ENCODE measurements at regions not wholly inside any gene's neighbourhood (a gene's known extent, or its start where the extent isn't known, plus 50 kb on each side); places are given as distances from the start of the nearest gene placed in this dataset.

DNA sequence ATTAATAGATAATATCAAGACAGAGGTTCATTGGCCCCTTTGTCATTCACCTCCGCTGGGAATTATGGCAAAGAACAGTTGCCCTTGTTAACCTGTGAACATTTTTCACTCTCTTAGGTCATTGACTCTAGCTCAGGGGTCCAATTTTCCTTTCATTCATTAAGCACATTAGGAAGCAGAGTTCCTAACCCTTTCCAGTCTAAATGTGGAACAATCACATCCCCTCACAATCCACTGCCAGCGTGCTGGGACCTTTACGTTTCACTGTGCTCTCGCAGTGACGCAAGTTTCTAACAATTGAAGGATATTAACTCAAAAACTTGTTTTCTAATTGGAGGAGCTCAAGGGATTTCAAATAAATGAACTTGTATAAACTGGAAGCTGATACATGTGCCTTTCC, 79.3 kb upstream of the MEOX2 start:
- H3K27ac ChIP-seq (ENCODE audit: low read length), result no peak overlapping the region
- no peaks in the 10 kb centered on the region for H3K9me3 ChIP-seq (replicated peaks; ENCODE audit: insufficient read depth, low read length)
- no peak for DNase-seq
- no peak overlapping the region for H3K9ac ChIP-seq (ENCODE audit: low read length)
- H3K4me2 ChIP-seq (ENCODE audit: low read depth, low read length), result no peak overlapping the region
- H3K4me1 ChIP-seq (ENCODE audit: low read length), result no peaks in the 10 kb centered on the region
- no peaks in the 10 kb centered on the region for H4K20me1 ChIP-seq (ENCODE audit: insufficient read depth, low read length)
- TF ChIP-seq EZH2phosphoT487 (IDR thresholded peaks at IDR 0.05; ENCODE audit: low read length) (no peak), EZH2 (optimal IDR thresholded peaks at IDR 0.05; ENCODE audit: low read depth, low read length) (no peak)
- TF ChIP-seq, protein P1, sequence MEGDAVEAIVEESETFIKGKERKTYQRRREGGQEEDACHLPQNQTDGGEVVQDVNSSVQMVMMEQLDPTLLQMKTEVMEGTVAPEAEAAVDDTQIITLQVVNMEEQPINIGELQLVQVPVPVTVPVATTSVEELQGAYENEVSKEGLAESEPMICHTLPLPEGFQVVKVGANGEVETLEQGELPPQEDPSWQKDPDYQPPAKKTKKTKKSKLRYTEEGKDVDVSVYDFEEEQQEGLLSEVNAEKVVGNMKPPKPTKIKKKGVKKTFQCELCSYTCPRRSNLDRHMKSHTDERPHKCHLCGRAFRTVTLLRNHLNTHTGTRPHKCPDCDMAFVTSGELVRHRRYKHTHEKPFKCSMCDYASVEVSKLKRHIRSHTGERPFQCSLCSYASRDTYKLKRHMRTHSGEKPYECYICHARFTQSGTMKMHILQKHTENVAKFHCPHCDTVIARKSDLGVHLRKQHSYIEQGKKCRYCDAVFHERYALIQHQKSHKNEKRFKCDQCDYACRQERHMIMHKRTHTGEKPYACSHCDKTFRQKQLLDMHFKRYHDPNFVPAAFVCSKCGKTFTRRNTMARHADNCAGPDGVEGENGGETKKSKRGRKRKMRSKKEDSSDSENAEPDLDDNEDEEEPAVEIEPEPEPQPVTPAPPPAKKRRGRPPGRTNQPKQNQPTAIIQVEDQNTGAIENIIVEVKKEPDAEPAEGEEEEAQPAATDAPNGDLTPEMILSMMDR (IDR thresholded peaks at IDR 0.05; ENCODE audit: low read length), result no peak
- no peaks in the 10 kb centered on the region for H3F3A ChIP-seq (ENCODE audit: insufficient read depth, low read length)
- H2AFZ ChIP-seq (ENCODE audit: low read length), result no peak overlapping the region
- H3K27me3 ChIP-seq (replicated peaks; ENCODE audit: insufficient read depth, low read length), result no peaks in the 10 kb centered on the region
- H3K4me3 ChIP-seq (ENCODE audit: low read length), result no peak overlapping the region
- no peaks in the 10 kb centered on the region for H3K36me3 ChIP-seq (replicated peaks; ENCODE audit: insufficient read depth, low read length)
- no peaks in the 10 kb centered on the region for H3K79me2 ChIP-seq (ENCODE audit: low read length)
- no peaks in the 10 kb centered on the region for H3K9me2 ChIP-seq (replicated peaks; ENCODE audit: insufficient read depth, low read length)

DNA sequence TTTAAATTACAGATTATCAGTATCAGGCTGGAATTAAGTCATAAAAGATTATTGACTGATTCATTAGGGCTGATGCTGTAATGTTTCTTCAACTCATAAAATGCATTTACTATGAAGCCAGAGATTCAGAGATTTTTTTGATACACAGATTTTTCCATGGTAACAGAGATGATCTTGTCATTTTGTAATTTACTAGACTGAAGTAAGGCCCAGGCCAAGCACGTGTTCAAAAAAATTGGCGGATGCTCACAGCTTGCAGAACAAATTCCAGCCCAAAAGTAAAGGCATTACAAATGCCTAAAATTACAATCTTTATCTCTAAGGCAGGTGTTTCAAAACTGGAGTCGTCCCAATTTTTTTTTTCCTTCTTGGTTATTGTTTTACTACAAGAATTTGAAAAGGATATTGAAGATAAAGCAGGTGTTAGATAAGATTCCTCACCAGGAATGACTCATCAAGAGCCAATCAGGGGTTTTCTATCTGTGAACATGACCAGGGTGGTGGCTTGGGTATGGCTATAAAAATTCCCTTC, 78.4 kb upstream of the MEOX2 start:
- H3K4me1 ChIP-seq (ENCODE audit: low read length), result no peaks in the 10 kb centered on the region
- no peaks in the 10 kb centered on the region for H3K27me3 ChIP-seq (replicated peaks; ENCODE audit: insufficient read depth, low read length)
- no peaks in the 10 kb centered on the region for H4K20me1 ChIP-seq (ENCODE audit: insufficient read depth, low read length)
- no peak for DNase-seq
- H3F3A ChIP-seq (ENCODE audit: insufficient read depth, low read length), result no peaks in the 10 kb centered on the region
- no peak overlapping the region for H3K4me3 ChIP-seq (ENCODE audit: low read length)
- TF ChIP-seq EZH2phosphoT487 (IDR thresholded peaks at IDR 0.05; ENCODE audit: low read length), result no peak
- no peaks in the 10 kb centered on the region for H3K79me2 ChIP-seq (ENCODE audit: low read length)
- H3K36me3 ChIP-seq (replicated peaks; ENCODE audit: insufficient read depth, low read length), result no peaks in the 10 kb centered on the region
- no peak overlapping the region for H3K4me2 ChIP-seq (ENCODE audit: low read depth, low read length)
- H3K27ac ChIP-seq (ENCODE audit: low read length), result no peak overlapping the region
- H3K9ac ChIP-seq (ENCODE audit: low read length), result no peak overlapping the region
- no peaks in the 10 kb centered on the region for H3K9me2 ChIP-seq (replicated peaks; ENCODE audit: insufficient read depth, low read length)
- no peak overlapping the region for H2AFZ ChIP-seq (ENCODE audit: low read length)
- no peaks in the 10 kb centered on the region for H3K9me3 ChIP-seq (replicated peaks; ENCODE audit: insufficient read depth, low read length)

DNA sequence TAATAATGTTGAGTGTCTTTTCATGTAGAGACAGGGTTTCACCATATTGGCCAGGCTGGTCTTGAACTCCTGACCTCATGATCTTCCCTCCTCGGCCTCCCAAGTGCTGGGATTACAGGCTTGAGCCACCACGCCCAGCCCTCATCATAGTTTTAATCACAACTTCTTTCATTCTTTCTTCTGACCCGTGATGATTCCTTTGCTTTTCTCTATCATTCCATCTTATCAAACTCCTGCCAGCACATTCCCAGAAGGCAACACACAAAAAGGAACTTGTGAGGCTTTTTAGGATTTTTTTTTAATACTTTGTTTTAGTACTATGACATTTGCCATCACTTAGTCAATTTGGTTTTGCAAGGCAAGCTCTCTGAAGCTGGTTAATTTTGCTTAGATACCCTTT, 77.5 kb upstream of the MEOX2 start:
- Histone ChIP-seq H3K4me3 (ENCODE audit: low read length) (no peak overlapping the region), H4K20me1 (ENCODE audit: insufficient read depth, low read length) (no peaks in the 10 kb centered on the region), H3K79me2 (ENCODE audit: low read length) (no peaks in the 10 kb centered on the region), H3K9me3 (replicated peaks; ENCODE audit: insufficient read depth, low read length) (no peaks in the 10 kb centered on the region), H2AFZ (ENCODE audit: low read length) (no peak overlapping the region), H3K27me3 (replicated peaks; ENCODE audit: insufficient read depth, low read length) (no peaks in the 10 kb centered on the region), H3K27ac (ENCODE audit: low read length) (no peak overlapping the region), H3K9me2 (replicated peaks; ENCODE audit: insufficient read depth, low read length) (no peaks in the 10 kb centered on the region), H3K36me3 (replicated peaks; ENCODE audit: insufficient read depth, low read length) (no peaks in the 10 kb centered on the region), H3K9ac (ENCODE audit: low read length) (no peak overlapping the region), H3K4me1 (ENCODE audit: low read length) (no peaks in the 10 kb centered on the region), H3K4me2 (ENCODE audit: low read depth, low read length) (no peak overlapping the region), H3F3A (ENCODE audit: insufficient read depth, low read length) (no peaks in the 10 kb centered on the region)
- TF ChIP-seq, protein P1 (IDR thresholded peaks at IDR 0.05; ENCODE audit: low read length), result no peak
- DNase-seq, result no peak

DNA sequence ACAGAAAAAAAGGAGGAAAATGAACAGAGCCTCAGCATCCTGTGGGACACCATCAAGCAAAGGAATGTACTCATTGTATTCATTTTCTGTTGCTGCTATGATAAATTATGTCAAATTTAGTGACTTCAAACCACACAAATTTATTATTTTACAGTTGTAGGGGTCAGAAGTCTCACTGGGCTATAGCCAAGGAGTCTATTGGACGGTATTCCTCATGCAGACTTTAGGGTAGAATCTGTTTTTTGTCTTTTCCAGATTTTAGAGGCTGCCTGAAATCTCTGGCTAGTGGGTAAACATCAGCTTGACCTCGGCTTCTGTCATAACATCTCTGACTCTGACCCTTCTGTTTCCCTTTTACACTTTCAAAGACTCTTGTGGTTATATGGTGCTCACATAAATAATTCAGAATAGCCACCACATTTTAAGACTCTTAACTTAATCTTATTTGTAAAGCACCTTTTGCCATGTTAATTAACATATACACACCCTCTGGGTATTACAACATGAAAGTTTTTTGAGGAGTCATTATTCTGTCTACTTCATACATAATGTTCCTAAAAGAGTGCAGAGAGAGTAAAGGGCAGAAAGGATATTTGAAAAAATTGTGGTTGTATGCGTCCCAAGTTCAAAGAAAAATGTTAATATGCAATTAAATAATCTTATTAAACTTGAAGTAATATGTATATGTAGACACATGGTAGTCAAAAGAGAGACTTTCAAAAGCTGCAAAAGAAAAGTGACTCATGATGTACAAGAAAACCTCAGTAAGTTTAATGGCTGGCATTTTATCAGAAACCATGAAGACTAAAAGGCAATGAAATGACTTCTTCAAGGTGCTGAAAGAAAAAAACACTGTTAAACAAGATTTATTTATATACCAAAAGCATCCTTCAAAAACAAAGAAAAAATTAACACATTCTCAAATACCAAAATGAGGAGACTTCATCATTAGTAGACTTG, 70.8 kb upstream of the MEOX2 start:
- H3K4me1 ChIP-seq (ENCODE audit: low read length), result no peaks in the 10 kb centered on the region
- H3K27me3 ChIP-seq (replicated peaks; ENCODE audit: insufficient read depth, low read length), result no peaks in the 10 kb centered on the region
- no peak overlapping the region for H3K4me2 ChIP-seq (ENCODE audit: low read depth, low read length)
- no peaks in the 10 kb centered on the region for H4K20me1 ChIP-seq (ENCODE audit: insufficient read depth, low read length)
- DNase-seq, result no peak
- H2AFZ ChIP-seq (ENCODE audit: low read length), result no peak overlapping the region
- no peaks in the 10 kb centered on the region for H3K9me2 ChIP-seq (replicated peaks; ENCODE audit: insufficient read depth, low read length)
- no peaks in the 10 kb centered on the region for H3K79me2 ChIP-seq (ENCODE audit: low read length)
- no peak overlapping the region for H3K4me3 ChIP-seq (ENCODE audit: low read length)
- no peaks in the 10 kb centered on the region for H3K36me3 ChIP-seq (replicated peaks; ENCODE audit: insufficient read depth, low read length)
- no peaks in the 10 kb centered on the region for H3K9me3 ChIP-seq (replicated peaks; ENCODE audit: insufficient read depth, low read length)
- H3F3A ChIP-seq (ENCODE audit: insufficient read depth, low read length), result no peaks in the 10 kb centered on the region
- TF ChIP-seq, protein P1 (IDR thresholded peaks at IDR 0.05; ENCODE audit: low read length), result no peak
- TF ChIP-seq EZH2 (optimal IDR thresholded peaks at IDR 0.05; ENCODE audit: low read depth, low read length) (no peak), EZH2phosphoT487 (IDR thresholded peaks at IDR 0.05; ENCODE audit: low read length) (no peak)
- H3K9ac ChIP-seq (ENCODE audit: low read length), result no peak overlapping the region
- no peak overlapping the region for H3K27ac ChIP-seq (ENCODE audit: low read length)

Data from MM.1S (cell line).